WTC11 (cell line): ENCODE measurements at regions not wholly inside any gene's neighbourhood (a gene's known extent, or its start where the extent isn't known, plus 50 kb on each side); places are given as distances from the start of the nearest gene placed in this dataset.

Experiments
- ATF2 ChIP-seq: sonication (generic); formaldehyde crosslinking; IDR thresholded peaks from 2 replicates; pipeline ENCODE4 v1.8.1; 2022; ENCODE audit warnings: low read depth, missing genetic modification reagents, borderline replicate concordance
- CREB1 ChIP-seq: sonication (generic); formaldehyde crosslinking; IDR thresholded peaks from 2 replicates; pipeline ENCODE4 v1.8.0; 2023; ENCODE audit warnings: mild to moderate bottlenecking, missing genetic modification reagents
- CTCF ChIP-seq: fragments of 200-600 bp; IDR thresholded peaks from 2 replicates; pipeline ENCODE4 v1.8.0; 2022; ENCODE audit warnings: antibody characterized with exemption
- JUN ChIP-seq: sonication (generic); formaldehyde crosslinking; IDR thresholded peaks from 2 replicates; pipeline ENCODE4 v1.8.0; 2023; ENCODE audit warnings: mild to moderate bottlenecking, missing genetic modification reagents
- NR1H2 ChIP-seq: sonication (generic); formaldehyde crosslinking; IDR thresholded peaks from 2 replicates; pipeline ENCODE4 v1.9.0; 2021; ENCODE audit warnings: mild to moderate bottlenecking, moderate library complexity, missing genetic modification reagents
- PREB ChIP-seq: sonication (generic); formaldehyde crosslinking; IDR thresholded peaks from 2 replicates; pipeline ENCODE4 v1.8.1; 2022; ENCODE audit warnings: mild to moderate bottlenecking, missing genetic modification reagents, moderate library complexity, borderline replicate concordance
- ZNF121 ChIP-seq: sonication (generic); formaldehyde crosslinking; IDR thresholded peaks from 2 replicates; pipeline ENCODE4 v1.8.0; 2023; ENCODE audit warnings: missing genetic modification reagents
- ZNF416 ChIP-seq: fragments of 250-450 bp; sonication (Bioruptor Pico); IDR thresholded peaks from 2 replicates; pipeline ENCODE4 v1.9.0; 2021; ENCODE audit warnings: mild to moderate bottlenecking, inconsistent platforms
- TF ChIP-seq, protein P1 (sequence below): sonication (generic); formaldehyde crosslinking; IDR thresholded peaks from 2 replicates; pipeline ENCODE4 v1.8.0; 2022; ENCODE audit warnings: mild to moderate bottlenecking, missing genetic modification reagents
- TF ChIP-seq, protein P2 (sequence below): fragments of 250-450 bp; sonication (Bioruptor Pico); IDR thresholded peaks from 2 replicates; pipeline ENCODE4 v2.1.2; 2022; ENCODE audit warnings: mild to moderate bottlenecking, moderate library complexity

GRCh38 chrY:18997635-18998240 is 224.2 kb upstream of the HSFY2 start:
- no peak for TF ChIP-seq CTCF
- no peak for TF ChIP-seq CREB1
- TF ChIP-seq, protein P1, sequence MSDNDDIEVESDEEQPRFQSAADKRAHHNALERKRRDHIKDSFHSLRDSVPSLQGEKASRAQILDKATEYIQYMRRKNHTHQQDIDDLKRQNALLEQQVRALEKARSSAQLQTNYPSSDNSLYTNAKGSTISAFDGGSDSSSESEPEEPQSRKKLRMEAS = no peak
- TF ChIP-seq ZNF416 (CRISPR knock-in tag) = no peak
- no peak for TF ChIP-seq NR1H2 (CRISPR knock-in tag)
- TF ChIP-seq, protein P2, sequence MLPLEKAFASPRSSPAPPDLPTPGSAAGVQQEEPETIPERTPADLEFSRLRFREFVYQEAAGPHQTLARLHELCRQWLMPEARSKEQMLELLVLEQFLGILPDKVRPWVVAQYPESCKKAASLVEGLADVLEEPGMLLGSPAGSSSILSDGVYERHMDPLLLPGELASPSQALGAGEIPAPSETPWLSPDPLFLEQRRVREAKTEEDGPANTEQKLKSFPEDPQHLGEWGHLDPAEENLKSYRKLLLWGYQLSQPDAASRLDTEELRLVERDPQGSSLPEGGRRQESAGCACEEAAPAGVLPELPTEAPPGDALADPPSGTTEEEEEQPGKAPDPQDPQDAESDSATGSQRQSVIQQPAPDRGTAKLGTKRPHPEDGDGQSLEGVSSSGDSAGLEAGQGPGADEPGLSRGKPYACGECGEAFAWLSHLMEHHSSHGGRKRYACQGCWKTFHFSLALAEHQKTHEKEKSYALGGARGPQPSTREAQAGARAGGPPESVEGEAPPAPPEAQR (CRISPR knock-in tag) = no peak
- no peak for TF ChIP-seq ATF2 (CRISPR knock-in tag)
- TF ChIP-seq JUN = no peak
- TF ChIP-seq PREB (CRISPR knock-in tag) = no peak
- no peak for TF ChIP-seq ZNF121 (CRISPR knock-in tag)
